ENCODE measurements at regions not wholly inside any gene's neighbourhood (a gene's known extent, or its start where the extent isn't known, plus 50 kb on each side); places are given as distances from the start of the nearest gene placed in this dataset.

- TF ChIP-seq SUZ12 (IDR thresholded peaks at IDR 0.05; ENCODE audit: extremely low read depth, insufficient read depth, insufficient read length), result no peak
- no peak for TF ChIP-seq YY1 (IDR thresholded peaks at IDR 0.05; ENCODE audit: insufficient read depth, insufficient read length)
Measured at GRCh38 chr6:140398076-140398475, 1023.6 kb upstream of the CITED2 start.
